H1 (cell line): ENCODE measurements at regions not wholly inside any gene's neighbourhood (a gene's known extent, or its start where the extent isn't known, plus 50 kb on each side); places are given as distances from the start of the nearest gene placed in this dataset.

Experiments used
- CTCF ChIA-PET: fragments of 300-600 bp; sonication (Branson Sonifier 250); formaldehyde crosslinking; loops from one replicate; lab custom pipeline; 2021; ENCODE audit not compliant: partially characterized antibody; lab: Charles Lee
- POLR2A ChIA-PET: fragments of 300-600 bp; sonication (Branson Sonifier 250); formaldehyde crosslinking; loops from one replicate; lab custom pipeline; 2021; ENCODE audit warnings: inconsistent platforms; ENCODE audit not compliant: partially characterized antibody; lab: Charles Lee
- DNase-seq, 2 experiments: peaks; one replicate each; pipeline versions ENCODE4 v3.0.0 to v3.0.0-alpha.2; 2010 to 2022; ENCODE audit warnings: low spot score in 2 of 2, low read depth in 1 of 2, mixed read lengths in 1 of 2
- FAIRE-seq: peaks from 2 replicates; lab custom pipeline; 2011; peaks lifted over from hg19 to GRCh38; lab: Jason Lieb, UNC
- H2AFZ ChIP-seq: 2 replicates; pipeline ENCODE4 v1.8.1; 2012; ENCODE audit warnings: low read length, inconsistent platforms
- H2AK5ac ChIP-seq: 2 replicates; pipeline ENCODE4 v1.6.1; 2013; ENCODE audit warnings: low read depth, low read length
- H2BK120ac ChIP-seq: replicated peaks from 2 replicates; pipeline ENCODE3; 2013; ENCODE audit warnings: low read depth, low read length, inconsistent platforms
- H2BK12ac ChIP-seq: 2 replicates; pipeline ENCODE4 v1.6.1; 2013; ENCODE audit warnings: low read depth, low read length
- H2BK15ac ChIP-seq: 2 replicates; pipeline ENCODE4 v1.6.1; 2013; ENCODE audit warnings: low read length
- H2BK20ac ChIP-seq: 2 replicates; pipeline ENCODE4 v1.6.1; 2013; ENCODE audit warnings: low read length
- H2BK5ac ChIP-seq: 2 replicates; pipeline ENCODE4 v1.6.1; 2013; ENCODE audit warnings: low read depth, low read length
- H3K14ac ChIP-seq: 2 replicates; pipeline ENCODE4 v1.6.1; 2013; ENCODE audit warnings: inconsistent platforms; ENCODE audit not compliant: insufficient read length
- H3K18ac ChIP-seq: 2 replicates; pipeline ENCODE4 v1.6.1; 2013; ENCODE audit warnings: low read length; ENCODE audit errors: extremely low read depth
- H3K23ac ChIP-seq: 2 replicates; pipeline ENCODE4 v1.6.1; 2013; ENCODE audit warnings: inconsistent platforms; ENCODE audit not compliant: insufficient read length
- H3K23me2 ChIP-seq: 2 replicates; pipeline ENCODE4 v1.6.1; 2013; ENCODE audit warnings: low read depth, low read length
- H3K27ac ChIP-seq: 2 replicates; pipeline ENCODE4 v1.6.1; 2011; ENCODE audit warnings: low read depth, low read length, inconsistent platforms
- H3K27me3 ChIP-seq, 4 experiments: replicated peaks in 1 of 4; 1 replicate in 1 of 4; 2 replicates in 3 of 4; pipeline versions ENCODE4 v1.6.1 to v1.8.1; 2011 to 2013; ENCODE audit warnings: low read length in 3 of 4, mild to moderate bottlenecking in 3 of 4, inconsistent platforms in 2 of 4, mixed read lengths in 2 of 4, moderate library complexity in 1 of 4; ENCODE audit not compliant: control insufficient read depth in 3 of 4, insufficient read depth in 3 of 4; ENCODE audit errors: extremely low read depth in 1 of 4
- H3K36me3 ChIP-seq, 4 experiments: 2 replicates each; pipeline versions ENCODE4 v1.6.1 to v1.8.1; 2011 to 2013; ENCODE audit warnings: mild to moderate bottlenecking in 4 of 4, low read length in 3 of 4, moderate library complexity in 2 of 4, control low read depth in 1 of 4, inconsistent platforms in 1 of 4; ENCODE audit not compliant: insufficient read depth in 4 of 4, control insufficient read depth in 2 of 4
- H3K4ac ChIP-seq: replicated peaks from 2 replicates; pipeline ENCODE3; 2013; ENCODE audit warnings: low read length, low read depth, mixed read lengths, inconsistent platforms; ENCODE audit not compliant: insufficient read length
- H3K4me1 ChIP-seq, 4 experiments: replicated peaks in 1 of 4; 1 replicate in 1 of 4; 2 replicates in 3 of 4; pipeline versions ENCODE4 v1.6.1 to v1.8.1; 2011 to 2013; ENCODE audit warnings: low read length in 3 of 4, inconsistent platforms in 2 of 4, mixed read lengths in 1 of 4; ENCODE audit not compliant: insufficient read depth in 4 of 4, control insufficient read depth in 3 of 4
- H3K4me2 ChIP-seq, 2 experiments: 2 replicates each; pipeline versions ENCODE4 v1.6.1 to v1.8.1; 2011 to 2013; ENCODE audit warnings: low read depth in 2 of 2, low read length in 2 of 2, control low read depth in 1 of 2, inconsistent platforms in 1 of 2, mild to moderate bottlenecking in 1 of 2; ENCODE audit not compliant: insufficient read depth in 1 of 2
- H3K4me3 ChIP-seq, 4 experiments: fragments of 200-600, 300-600 bp in 1 of 4; sonication (generic), shearing (Covaris generic), sonication (Bioruptor Twin) in 1 of 4; 2 replicates each; pipeline versions ENCODE4 v1.5.1 to v1.8.1; 2011 to 2016; ENCODE audit warnings: low read length in 4 of 4, low read depth in 3 of 4, control low read depth in 2 of 4, inconsistent platforms in 2 of 4, mild to moderate bottlenecking in 2 of 4, mixed read lengths in 1 of 4, moderate library complexity in 1 of 4; ENCODE audit not compliant: insufficient read depth in 2 of 4; ENCODE audit errors: extremely low read depth in 1 of 4
- H3K56ac ChIP-seq: replicated peaks from 2 replicates; pipeline ENCODE3; 2013; ENCODE audit warnings: low read depth, mild to moderate bottlenecking, mixed read lengths, low read length, inconsistent platforms; ENCODE audit not compliant: insufficient read length
- H3K79me1 ChIP-seq: 2 replicates; pipeline ENCODE4 v1.6.1; 2013; ENCODE audit warnings: low read depth, low read length, control low read depth
- H3K79me2 ChIP-seq, 2 experiments: 2 replicates each; pipeline versions ENCODE4 v1.6.1 to v1.8.1; 2012 to 2013; ENCODE audit warnings: low read length in 2 of 2, mild to moderate bottlenecking in 2 of 2, inconsistent platforms in 1 of 2; ENCODE audit not compliant: insufficient read depth in 2 of 2, control insufficient read depth in 1 of 2
- H3K9ac ChIP-seq, 4 experiments: replicated peaks in 1 of 4; 1 replicate in 1 of 4; 2 replicates in 3 of 4; pipeline versions ENCODE4 v1.6.1 to v1.8.1; 2011 to 2013; ENCODE audit warnings: low read depth in 3 of 4, low read length in 3 of 4, control low read depth in 2 of 4, mild to moderate bottlenecking in 2 of 4, moderate library complexity in 2 of 4, inconsistent platforms in 1 of 4; ENCODE audit errors: extremely low read depth in 1 of 4
- H3K9me3 ChIP-seq, 2 experiments: 2 replicates each; pipeline versions ENCODE4 v1.6.1 to v1.8.1; 2012 to 2013; ENCODE audit warnings: mild to moderate bottlenecking in 2 of 2, moderate library complexity in 2 of 2, control low read depth in 1 of 2, inconsistent platforms in 1 of 2, low read depth in 1 of 2, low read length in 1 of 2, mixed read lengths in 1 of 2; ENCODE audit not compliant: insufficient read depth in 2 of 2
- H4K20me1 ChIP-seq, 2 experiments: replicated peaks in 1 of 2; 2 replicates each; pipeline versions ENCODE3 to v1.8.1; 2011 to 2013; ENCODE audit warnings: inconsistent platforms in 2 of 2, low read length in 2 of 2, mild to moderate bottlenecking in 1 of 2; ENCODE audit not compliant: insufficient read depth in 2 of 2, control insufficient read depth in 1 of 2
- H4K5ac ChIP-seq: 2 replicates; pipeline ENCODE4 v1.6.1; 2013; ENCODE audit warnings: low read length, low read depth, mixed read lengths, inconsistent platforms; ENCODE audit not compliant: insufficient read length
- H4K8ac ChIP-seq: 2 replicates; pipeline ENCODE4 v1.8.0; 2013; ENCODE audit warnings: mild to moderate bottlenecking, moderate library complexity, low read length, inconsistent platforms; ENCODE audit not compliant: insufficient read depth; ENCODE audit errors: extremely low read depth
- H4K91ac ChIP-seq: replicated peaks from 2 replicates; pipeline ENCODE3; 2013; ENCODE audit warnings: low read length, mixed read lengths, inconsistent platforms; ENCODE audit not compliant: insufficient read length
- SP1 ChIP-seq: IDR thresholded peaks from 2 replicates; pipeline ENCODE4 v1.6.1; 2011; ENCODE audit warnings: low read depth, low read length
- WGBS, 2 experiments: shearing (Covaris generic) in 1 of 2; methylation state at CpG; one replicate each; pipeline versions ENCODE4 v1.1.6 to v1.1.7; 2013 to 2015; ENCODE audit warnings: low lambda C conversion rate in 2 of 2, mixed read lengths in 2 of 2, inconsistent platforms in 1 of 2, low coverage in 1 of 2, missing lambda C conversion rate in 1 of 2; ENCODE audit not compliant: insufficient replicate concordance in 2 of 2, insufficient coverage in 1 of 2, insufficient read length in 1 of 2; ENCODE audit errors: extremely low coverage in 1 of 2, missing lambda C conversion rate in 1 of 2; 5-methylcytosine and 5-hydroxymethylcytosine counted together
- TF ChIP-seq, protein P1 (sequence below): IDR thresholded peaks from 2 replicates; pipeline ENCODE4 v1.6.1; 2012; ENCODE audit warnings: inconsistent platforms

GRCh38 chr2:150107170-150107569 lies 380.3 kb downstream of the RND3 start:
- POLR2A ChIA-PET = no interaction called here
- no peak for FAIRE-seq
- TF ChIP-seq SP1 = no peak
- TF ChIP-seq, protein P1, sequence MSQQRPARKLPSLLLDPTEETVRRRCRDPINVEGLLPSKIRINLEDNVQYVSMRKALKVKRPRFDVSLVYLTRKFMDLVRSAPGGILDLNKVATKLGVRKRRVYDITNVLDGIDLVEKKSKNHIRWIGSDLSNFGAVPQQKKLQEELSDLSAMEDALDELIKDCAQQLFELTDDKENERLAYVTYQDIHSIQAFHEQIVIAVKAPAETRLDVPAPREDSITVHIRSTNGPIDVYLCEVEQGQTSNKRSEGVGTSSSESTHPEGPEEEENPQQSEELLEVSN = no peak

More at GRCh38 chr2:150107170-150107569, 380.3 kb downstream of the RND3 start:
- H2BK20ac ChIP-seq = no peak overlapping the region
- H3K4me2 ChIP-seq = no peak overlapping the region
- no peaks in the 10 kb centered on the region for H3K36me3 ChIP-seq
- H3K4me1 ChIP-seq = no peaks in the 10 kb centered on the region
- H3K27ac ChIP-seq = no peak overlapping the region
- no peak overlapping the region for H2BK12ac ChIP-seq
- H3K23ac ChIP-seq = no peak overlapping the region
- H3K4ac ChIP-seq = no peak overlapping the region
- no peak for DNase-seq
- H4K8ac ChIP-seq = no peak overlapping the region
- H2BK120ac ChIP-seq = no peak overlapping the region
- no peaks in the 10 kb centered on the region for H4K20me1 ChIP-seq
- H2BK15ac ChIP-seq = no peak overlapping the region
- H2BK5ac ChIP-seq = no peak overlapping the region
- H3K79me1 ChIP-seq = no peaks in the 10 kb centered on the region
- H4K5ac ChIP-seq = no peak overlapping the region
- H3K9me3 ChIP-seq = no peaks in the 10 kb centered on the region
- CTCF ChIA-PET = no interaction called here
- no peak overlapping the region for H2AK5ac ChIP-seq
- no peak overlapping the region for H3K9ac ChIP-seq
- no peak overlapping the region for H2AFZ ChIP-seq
- H3K18ac ChIP-seq = no peak overlapping the region
- no peak overlapping the region for H3K14ac ChIP-seq
- H3K79me2 ChIP-seq = no peaks in the 10 kb centered on the region
- H3K27me3 ChIP-seq = no peaks in the 10 kb centered on the region; a peak in 1 of 7 replicates
- 92% methylated on average over 1 of the region's 1 CpG; no CpG with 5 or more reads in 1 of the 2 experiments for WGBS, 2 experiments
- H3K4me3 ChIP-seq = no peak overlapping the region
- no peaks in the 10 kb centered on the region for H3K23me2 ChIP-seq
- H3K56ac ChIP-seq = no peak overlapping the region
- no peak overlapping the region for H4K91ac ChIP-seq
